Liver (tissue), 3 donors: ENCODE measurements at regions not wholly inside any gene's neighbourhood (a gene's known extent, or its start where the extent isn't known, plus 50 kb on each side); places are given as distances from the start of the nearest gene placed in this dataset.

Experiments used
- CTCF ChIP-seq: fragments of 150-350 bp; IDR thresholded peaks from 2 replicates; pipeline ENCODE4 v1.5.1; 2017; ENCODE audit warnings: improper control_type of control experiment, low read depth, low read length; ENCODE audit not compliant: missing input control
- GABPA ChIP-seq, 2 donors: IDR thresholded peaks in 1 of 2; conservative IDR thresholded peaks in 1 of 2; 2 replicates each; pipeline ENCODE4 v1.6.1; 2016; ENCODE audit warnings: antibody characterized with exemption in 2 of 2, mild to moderate bottlenecking in 1 of 2, moderate library complexity in 1 of 2
- HNF4A ChIP-seq, 2 donors: conservative IDR thresholded peaks; 2 replicates each; pipeline ENCODE4 v1.6.1; 2016; ENCODE audit warnings: antibody characterized with exemption in 2 of 2, mild to moderate bottlenecking in 2 of 2
- JUND ChIP-seq, 2 donors: IDR thresholded peaks; 2 replicates each; pipeline ENCODE4 v1.6.1; 2016; ENCODE audit warnings: antibody characterized with exemption in 2 of 2
- NR2F2 ChIP-seq: IDR thresholded peaks from 2 replicates; pipeline ENCODE4 v1.6.1; 2016; ENCODE audit warnings: antibody characterized with exemption
- RAD21 ChIP-seq, 2 donors: IDR thresholded peaks; 2 replicates each; pipeline ENCODE4 v1.6.1; 2016; ENCODE audit warnings: antibody characterized with exemption in 2 of 2, mild to moderate bottlenecking in 2 of 2
- SP1 ChIP-seq: IDR thresholded peaks from 2 replicates; pipeline ENCODE4 v1.6.1; 2018; ENCODE audit warnings: antibody characterized with exemption, mild to moderate bottlenecking
- YY1 ChIP-seq: IDR thresholded peaks from 2 replicates; pipeline ENCODE4 v1.6.1; 2016; ENCODE audit warnings: antibody characterized with exemption, mild to moderate bottlenecking
- donor health status: healthy.
- donor health status: healthy.

DNA sequence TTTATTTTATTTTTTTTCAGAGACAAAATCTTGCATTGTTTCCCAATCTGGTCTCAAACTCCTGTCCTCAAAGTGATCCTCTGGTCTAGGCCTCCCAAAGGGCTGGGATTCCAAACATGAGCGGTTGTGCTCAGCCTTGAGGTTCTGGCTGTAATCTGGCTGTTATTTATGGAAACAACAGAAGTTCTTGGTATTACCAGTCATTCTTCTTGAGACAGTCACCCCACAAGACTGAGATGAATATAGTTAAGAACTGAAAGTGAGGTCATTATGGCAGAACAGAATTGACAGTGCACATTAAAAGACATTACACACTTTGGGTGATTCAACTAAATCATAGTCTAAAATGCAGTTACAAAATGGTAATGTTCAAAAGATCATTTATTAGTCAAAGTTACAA is 719.5 kb downstream of the ZWINT start:
- TF ChIP-seq CTCF (no peak), GABPA (IDR thresholded peaks at IDR 0.05 in 1 of 2, conservative IDR thresholded peaks at IDR 0.05 in 1 of 2) (no peak), RAD21 (IDR thresholded peaks at IDR 0.05) (no peak), SP1 (no peak), NR2F2 (no peak), YY1 (no peak), JUND (IDR thresholded peaks at IDR 0.05) (no peak), HNF4A (conservative IDR thresholded peaks at IDR 0.05) (no peak)
